Uterus (tissue), 2 donors: ENCODE measurements at regions not wholly inside any gene's neighbourhood (a gene's known extent, or its start where the extent isn't known, plus 50 kb on each side); places are given as distances from the start of the nearest gene placed in this dataset.

Experiments
- CTCF ChIP-seq, 4 experiments: fragments of 200-600 bp in 2 of 4; fragments of 450-650 bp in 2 of 4; sonication (generic) in 2 of 4; IDR thresholded peaks; one replicate each; pipeline ENCODE4 v1.5.1; 2016 to 2019; ENCODE audit warnings: antibody characterized with exemption in 4 of 4, mild to moderate bottlenecking in 2 of 4, moderate library complexity in 1 of 4
- POLR2A ChIP-seq, 2 donors: fragments of 450-650 bp; IDR thresholded peaks; one replicate each; pipeline ENCODE4 v1.6.1; 2016; ENCODE audit warnings: antibody characterized with exemption in 2 of 2, mild to moderate bottlenecking in 1 of 2, moderate library complexity in 1 of 2

- no peak for TF ChIP-seq POLR2A (IDR thresholded peaks at IDR 0.05)
- TF ChIP-seq CTCF (IDR thresholded peaks at IDR 0.05), result no peak
These were observed 119.3 kb upstream of the PITX2 start for GRCh38 chr4:110742143-110742542.
